ENCODE measurements at regions not wholly inside any gene's neighbourhood (a gene's known extent, or its start where the extent isn't known, plus 50 kb on each side); places are given as distances from the start of the nearest gene placed in this dataset.
"Not testable (repeated sequence)": the region's sequence is repeated elsewhere in the genome, so short reads cannot be mapped to it uniquely, and the experiment has no call there.

DNA sequence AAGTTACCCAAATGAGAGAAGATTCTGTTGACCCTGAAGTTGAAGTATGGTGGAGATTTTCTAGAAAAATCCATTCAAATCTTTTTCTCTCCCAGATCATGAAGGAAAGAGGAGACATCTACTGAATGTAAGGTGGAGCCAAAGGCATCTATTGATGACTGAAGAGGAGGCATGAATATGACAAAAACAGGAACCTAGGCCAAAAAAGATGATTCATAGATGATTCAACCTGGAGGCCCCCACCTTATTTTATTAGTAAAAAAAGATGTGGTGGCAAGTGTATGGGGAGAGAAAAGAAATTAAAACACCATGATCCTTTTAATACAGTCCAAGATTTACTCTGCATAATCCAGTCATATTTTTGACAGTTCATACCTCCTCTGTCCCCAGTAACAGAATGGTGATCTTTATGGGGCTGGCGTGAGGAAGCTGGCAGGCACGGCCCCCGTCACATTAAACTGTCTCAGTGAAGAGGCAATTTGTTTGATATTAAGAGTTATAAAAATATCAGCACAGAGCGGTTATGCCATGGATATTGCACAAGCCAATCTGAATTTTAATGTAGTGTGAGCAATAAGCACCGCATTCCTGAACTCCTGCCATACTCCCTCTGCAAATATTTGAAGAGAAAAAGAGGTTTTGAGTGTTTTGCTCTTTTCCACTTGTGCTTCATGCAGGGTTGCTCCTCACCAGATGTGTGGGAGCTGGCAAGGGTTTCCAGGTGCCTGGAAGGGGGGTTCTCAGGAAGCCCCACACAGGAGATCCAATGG, 94.4 kb downstream of the TRIM43 start:
- not testable (repeated sequence) for DNase-seq

DNA sequence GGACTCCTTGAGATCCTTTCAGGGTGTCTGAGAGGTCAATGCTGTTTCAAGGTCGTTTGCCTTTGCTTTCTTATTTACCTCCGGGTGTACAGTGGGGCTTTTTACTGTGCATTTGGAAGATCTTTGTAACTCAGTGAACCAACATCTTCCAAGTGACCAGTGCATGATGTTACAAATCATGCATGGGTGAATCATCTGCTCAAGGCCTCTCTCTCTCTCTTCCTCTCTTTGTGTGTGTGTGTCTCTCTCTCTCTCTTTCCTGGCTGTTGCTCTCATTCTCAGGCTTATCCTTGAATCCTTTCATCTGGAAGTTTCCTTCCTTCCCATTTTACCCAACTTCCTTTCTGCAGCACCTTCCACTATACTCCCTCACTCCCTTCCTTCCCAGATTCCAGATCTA, 96.1 kb downstream of the TRIM43 start:
- not testable (repeated sequence) for DNase-seq

DNA sequence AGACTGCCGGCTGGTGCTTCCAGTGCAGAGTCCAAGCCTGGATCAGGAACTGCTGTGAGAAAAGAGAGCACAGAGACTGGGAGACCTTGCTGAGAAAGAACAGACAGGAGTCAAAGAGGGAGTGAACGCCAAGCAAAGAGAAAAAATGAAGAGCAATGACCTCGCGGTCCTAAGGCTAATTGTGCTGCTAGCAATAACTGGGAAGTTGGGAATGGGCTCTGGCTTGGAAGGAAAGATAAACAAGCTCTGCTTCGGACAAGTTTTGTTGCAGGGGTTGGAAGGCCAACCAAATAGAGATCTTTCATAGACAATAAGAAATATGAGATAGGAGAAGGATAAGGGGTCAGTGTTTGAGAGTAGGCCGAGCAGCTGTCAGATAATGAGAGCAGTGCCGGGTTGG, 99.4 kb downstream of the TRIM43 start:
- not testable (repeated sequence) for DNase-seq

DNA sequence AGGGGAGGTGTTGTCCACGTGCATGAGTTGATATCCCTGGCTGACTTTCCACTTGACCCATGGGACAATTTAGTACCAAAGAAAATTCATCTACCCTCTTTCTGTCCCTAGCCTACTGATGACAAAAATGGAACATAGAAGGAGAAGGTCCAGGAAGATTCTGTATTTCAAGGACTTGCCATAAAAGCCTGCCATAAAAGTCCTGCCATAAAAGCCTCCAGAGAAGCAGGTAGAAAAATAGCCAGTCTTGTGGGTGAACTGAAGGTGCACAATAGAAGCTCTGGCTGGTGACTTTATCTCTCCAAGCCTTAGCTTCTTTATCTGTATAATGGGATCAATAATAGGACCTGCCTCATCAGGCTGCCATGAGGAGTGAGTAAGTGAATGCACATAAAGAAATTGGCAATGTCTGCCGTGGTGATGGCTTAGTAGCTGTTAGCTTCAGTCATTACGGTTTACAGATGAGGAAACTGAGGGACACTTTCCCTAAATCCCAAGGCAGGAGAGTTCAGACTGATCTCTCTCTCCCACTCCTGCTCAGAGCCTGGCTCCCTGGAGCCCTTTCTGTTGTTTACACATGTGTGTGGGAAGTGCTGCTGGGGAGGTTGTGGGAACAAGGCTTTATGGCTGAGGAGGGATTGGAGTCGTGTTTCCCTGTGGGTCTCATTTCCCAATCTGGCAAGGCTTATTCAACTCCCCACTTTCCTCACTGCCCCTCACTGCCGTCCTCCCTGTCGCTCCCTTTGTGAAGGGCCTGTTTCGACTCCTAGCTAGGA, 101.5 kb downstream of the TRIM43 start:
- DNase-seq: not testable (repeated sequence)

DNA sequence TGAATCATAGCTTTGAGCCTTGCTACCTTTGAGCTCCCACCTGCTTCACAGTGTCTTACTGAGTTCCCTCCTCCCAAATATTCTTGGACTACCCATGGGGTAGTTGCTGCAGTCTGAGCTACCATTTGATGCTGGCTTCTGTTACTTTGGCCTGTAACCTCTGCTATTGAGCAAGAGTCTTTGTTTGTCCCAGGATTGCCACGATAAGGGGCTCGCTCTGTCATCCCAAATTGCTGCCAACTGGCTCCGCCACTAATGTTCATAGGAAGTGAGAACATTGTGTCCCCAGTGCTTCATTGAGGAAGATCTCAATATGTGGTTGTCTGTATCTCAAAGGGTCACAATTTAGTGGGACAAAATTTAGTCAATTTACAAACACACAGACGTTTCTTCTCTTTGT, 103.8 kb downstream of the TRIM43 start:
- no peak for DNase-seq

DNA sequence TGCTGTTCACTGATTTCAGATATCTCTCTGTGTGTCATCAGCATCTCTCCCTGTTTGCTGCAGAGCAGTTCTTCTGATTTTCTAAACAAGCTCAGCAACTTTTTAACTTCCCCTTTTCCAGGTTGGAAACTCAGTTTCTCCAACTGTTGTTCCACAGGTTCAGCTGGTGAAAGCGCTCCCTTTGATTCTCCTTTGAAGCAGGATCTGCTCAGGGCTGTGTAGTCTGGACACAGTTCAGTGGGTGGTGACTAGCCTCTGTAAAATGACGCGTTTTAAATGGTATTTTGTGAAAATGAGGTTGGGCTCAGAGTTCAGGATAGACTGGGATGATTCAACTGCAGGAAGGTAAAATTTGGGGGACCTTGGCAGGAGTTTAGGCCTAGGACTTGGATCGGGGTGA, 106.3 kb downstream of the TRIM43 start:
- no peak for DNase-seq

DNA sequence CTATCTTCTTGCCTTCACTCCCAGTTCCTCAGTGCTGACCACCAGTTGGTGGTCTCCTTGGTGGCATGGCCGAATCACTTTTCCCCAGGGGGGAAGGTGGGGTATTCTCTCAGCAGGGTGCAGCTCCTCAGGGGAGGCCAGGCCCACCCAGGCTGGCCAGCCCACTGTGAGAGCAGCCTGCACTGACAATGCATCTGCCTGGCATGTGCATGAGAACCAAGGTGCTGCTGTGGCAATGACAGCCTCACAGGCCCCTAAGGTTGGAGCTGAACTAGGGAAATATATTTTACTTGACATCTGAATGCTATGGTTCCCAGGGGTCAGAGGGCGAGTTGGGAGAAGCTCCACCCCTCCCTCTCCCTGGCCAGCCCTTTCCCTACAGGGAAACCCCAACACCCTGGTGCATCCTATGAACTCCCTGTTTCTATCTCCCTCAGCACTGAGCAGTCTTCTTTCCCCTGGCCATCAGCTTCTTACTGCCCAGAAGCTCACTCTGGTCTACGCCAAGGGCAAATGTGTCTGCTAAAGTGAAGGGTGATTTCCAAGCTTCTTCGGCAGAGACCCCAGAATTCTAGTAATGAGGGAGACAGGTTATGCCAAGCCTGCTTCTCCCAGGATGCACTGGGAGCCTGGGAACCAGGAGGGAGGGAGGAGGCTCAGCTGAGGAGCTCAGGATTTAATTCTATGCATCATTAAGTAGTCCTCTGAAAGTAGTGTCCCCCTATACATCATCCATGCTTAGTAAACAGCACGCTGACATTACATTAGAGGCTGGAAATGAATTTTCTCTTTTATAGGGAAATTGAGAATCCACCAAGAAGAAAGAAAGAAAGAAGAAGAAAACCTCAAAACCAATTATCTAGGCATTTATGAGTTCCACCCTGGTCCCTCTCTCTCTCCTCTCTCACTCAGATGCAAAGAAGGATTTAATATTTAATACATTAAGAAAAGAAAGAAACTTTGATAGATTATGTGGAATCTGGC, 107.7 kb downstream of the TRIM43 start:
- DNase-seq: not testable (repeated sequence)

DNA sequence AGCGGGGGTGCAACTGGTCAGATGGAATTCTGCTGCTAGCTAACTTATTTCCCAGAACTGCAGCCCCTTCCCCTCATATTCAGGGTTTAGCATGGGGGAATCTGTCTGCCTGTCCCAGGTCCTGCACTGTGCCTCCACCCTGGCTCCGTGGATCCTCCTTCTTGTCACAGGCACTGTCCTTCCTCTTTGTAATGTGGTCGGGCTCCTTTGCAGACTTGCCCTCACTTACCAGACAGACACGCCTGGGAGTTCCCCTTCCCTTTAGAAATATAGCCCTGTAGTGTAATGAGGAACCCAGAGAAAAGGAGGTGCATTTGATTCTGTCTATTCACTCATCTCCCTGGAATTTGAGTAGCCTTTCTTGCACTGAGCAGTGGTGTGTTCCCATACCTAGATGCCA, 108.7 kb downstream of the TRIM43 start:
- peak in 1 of 2 donors; percentile 20 for DNase-seq

DNA sequence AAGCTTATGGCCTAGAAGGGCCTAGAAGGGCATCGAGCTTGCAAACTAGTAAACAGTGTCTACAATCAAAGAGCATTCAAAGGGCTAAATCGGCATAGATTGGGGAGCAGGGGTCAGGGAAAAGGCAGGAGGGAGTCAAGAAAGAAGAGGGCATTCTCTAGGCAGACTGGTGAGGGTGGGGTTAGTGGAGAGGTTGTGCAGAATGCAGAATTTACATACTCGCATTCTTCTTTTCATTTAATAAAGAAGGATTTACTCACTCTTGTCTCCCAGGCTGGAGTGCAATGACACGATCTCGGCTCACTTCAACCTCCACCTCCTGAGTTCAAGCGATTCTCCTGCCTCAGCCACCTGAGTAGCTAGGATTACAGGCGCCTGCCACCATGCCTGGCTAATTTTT, 110.7 kb downstream of the TRIM43 start:
- no peak for DNase-seq

DNA sequence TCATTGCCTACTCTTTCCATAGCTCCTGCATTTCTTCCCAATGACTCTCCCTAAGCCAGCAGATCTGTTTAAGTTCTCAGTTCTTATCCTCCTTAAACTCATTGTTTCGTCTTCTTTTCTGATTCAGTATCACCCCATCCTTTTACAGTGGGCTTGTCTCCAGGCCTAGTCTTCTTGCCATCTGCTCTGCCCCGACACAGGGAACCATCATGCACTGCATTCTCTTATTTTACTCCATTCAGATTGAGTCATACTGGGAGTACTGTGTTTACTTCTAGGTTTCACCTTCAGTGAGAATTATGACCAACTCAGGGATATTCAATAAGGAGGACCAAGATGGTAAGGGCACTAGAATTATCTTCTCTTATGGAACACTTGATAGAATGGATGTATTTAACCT, 115.4 kb downstream of the TRIM43 start:
- DNase-seq: not testable (repeated sequence)

DNA sequence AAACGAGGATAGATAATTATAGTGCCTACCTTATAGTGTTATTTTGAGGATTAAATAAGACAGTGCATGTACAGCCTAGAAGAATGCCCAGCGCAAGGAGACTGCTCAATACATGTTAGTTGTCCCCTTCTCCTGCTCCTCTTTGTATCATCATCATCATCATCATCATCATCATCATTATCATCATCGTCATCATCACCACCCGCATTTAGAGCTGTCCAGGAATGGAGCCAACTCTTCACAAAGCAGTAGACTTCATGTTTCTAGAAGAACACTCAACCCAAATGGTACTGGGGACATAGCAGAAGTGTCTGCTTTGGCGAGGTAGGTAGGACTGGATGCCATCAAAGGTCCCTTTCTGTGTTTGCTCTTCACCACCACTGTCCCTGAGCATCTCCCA, 116.0 kb downstream of the TRIM43 start:
- DNase-seq: no peak

DNA sequence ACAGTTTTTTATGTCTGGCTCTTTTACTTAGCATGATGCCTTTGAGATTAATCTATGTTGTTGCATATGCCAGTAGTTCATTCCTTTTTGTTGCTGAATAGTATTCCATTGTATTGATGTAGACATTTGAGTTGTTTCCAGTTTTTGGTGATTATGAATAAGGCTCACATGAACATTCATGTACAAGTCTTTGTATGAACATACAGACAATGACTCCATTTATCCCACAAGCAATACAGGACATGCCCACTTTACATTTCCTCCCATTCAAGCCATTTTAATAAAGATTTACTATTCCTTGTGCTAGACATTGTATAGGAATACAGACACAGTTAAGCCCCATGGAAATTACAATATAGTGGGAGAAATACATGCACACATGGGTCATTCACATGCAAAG, 118.0 kb downstream of the TRIM43 start:
- DNase-seq: no peak

DNA sequence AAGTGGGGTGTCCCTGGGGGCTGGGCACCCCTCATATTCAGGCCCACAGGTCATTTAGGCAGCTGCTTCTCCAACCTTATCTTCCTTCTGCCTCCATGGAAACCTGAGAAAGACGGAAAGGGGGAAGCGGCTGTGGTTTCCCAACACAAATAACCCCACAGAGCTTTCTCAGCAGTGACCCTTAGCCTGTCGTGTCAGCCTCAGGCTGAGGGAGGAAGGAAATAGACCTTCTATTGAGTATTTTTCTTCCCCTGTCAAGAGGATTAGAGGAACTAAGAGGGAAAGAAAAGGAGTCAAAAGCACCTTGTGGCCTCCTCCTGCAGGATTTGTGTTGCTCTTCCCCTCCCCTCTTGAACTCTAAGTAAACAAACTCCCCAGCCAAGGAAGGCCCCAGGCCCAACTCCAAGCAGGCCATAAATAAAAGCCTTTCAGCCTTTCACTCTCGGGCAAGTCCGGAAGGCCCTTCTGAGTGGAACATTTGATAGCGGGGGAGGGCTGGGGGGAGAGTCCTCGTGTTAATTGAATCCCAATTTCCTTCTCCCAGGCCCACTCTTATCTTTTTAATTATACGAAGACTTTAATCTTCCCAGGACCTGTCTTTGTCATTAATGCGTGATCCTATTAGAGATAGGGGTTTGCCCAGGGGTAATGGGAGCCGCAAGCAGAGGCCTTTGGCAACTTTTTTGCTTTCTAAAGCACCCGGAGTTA, 121.8 kb downstream of the TRIM43 start:
- not testable (repeated sequence) for DNase-seq

DNA sequence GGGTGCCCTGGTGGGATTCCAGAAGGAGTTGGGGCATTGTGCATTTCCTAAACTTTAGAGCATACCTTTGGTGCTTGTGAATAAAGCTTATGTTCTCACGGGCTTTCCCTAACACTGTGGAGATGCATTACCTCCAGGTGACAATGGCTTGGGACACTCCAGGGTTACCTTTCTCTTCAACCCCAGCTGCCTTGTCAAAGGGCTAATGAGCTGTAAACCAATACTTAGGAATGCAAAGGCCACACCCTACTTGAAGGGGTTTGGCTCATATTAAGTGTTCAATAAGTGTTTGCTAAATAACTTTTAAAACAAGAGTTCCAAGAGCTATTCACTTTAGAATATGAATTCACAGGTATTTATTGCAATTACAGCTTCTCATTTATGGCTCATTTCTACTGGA, 122.6 kb downstream of the TRIM43 start:
- DNase-seq: not testable (repeated sequence)

DNA sequence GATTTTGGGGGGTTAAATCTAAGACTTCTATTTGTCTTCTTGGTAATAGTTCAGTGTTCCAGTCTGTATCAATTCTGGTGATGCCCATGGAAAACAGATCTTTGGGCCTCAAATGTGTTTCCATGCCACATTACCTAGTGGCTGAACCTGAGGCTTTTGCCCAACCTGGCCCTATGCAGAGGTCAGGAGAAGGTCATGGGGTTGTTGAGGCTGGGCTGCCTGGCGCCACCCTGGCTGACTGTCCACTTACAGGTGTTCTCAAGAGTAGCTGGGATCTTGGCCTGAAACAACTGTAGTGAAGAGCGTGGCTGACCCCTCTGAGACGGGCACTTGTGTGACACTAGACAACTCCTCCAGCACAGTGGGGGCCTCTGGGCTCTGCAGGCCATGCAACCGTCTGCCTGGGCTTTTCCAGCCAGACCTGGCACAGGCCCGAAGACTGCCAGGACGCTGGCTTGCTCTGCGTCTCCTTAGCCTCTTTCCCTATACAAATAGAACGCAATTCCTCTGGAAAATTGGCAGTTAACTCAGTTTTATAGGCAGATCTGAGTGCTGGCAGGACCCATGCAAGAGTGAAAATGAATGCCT, 127.8 kb downstream of the TRIM43 start:
- DNase-seq: no peak

DNA sequence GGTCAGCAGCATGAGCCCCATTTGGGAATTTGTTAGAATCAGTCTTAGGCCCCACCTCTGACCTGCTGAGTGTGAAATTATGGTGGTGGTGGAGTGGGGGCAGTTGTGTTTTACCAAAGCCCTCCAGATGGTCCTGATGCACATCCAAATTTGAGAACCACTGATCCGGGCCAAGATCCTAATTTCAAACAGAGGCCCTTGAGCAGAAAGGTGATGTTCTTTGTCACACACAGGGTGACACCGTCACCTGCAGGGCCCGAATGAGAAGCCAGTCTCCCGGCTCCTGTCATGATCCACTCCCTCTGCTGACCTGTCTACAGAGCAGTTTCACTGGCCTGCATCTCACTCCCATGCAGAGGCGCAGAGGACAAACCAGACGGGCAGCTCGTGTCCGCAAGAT, 129.9 kb downstream of the TRIM43 start:
- DNase-seq: no peak

DNA sequence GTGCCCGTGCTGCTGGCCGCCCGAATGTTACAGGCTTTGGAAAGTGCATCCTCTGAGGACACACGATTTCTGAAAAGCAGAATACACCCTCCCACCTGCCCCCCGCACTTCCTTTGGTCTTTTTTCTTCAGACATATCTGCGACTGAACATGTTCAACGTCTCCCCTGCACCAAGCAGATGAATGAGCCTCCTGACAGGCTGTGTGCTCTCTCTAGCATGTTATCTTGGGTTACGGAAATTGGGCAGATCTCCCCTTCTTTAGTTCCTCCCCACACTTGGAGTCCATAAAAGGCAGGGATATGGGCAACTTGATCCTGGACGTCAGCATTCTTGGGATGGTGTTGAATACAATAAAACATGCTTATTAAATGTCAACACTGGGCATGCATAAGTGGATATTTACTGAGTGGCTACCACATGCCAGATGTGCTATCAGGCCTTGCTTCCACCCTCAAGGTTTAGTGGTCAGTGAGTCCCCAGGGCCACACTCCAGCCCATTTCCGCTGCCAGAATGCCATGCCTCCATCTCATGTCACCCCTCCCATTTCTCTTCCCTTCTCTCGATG, 130.4 kb downstream of the TRIM43 start:
- no peak for DNase-seq

DNA sequence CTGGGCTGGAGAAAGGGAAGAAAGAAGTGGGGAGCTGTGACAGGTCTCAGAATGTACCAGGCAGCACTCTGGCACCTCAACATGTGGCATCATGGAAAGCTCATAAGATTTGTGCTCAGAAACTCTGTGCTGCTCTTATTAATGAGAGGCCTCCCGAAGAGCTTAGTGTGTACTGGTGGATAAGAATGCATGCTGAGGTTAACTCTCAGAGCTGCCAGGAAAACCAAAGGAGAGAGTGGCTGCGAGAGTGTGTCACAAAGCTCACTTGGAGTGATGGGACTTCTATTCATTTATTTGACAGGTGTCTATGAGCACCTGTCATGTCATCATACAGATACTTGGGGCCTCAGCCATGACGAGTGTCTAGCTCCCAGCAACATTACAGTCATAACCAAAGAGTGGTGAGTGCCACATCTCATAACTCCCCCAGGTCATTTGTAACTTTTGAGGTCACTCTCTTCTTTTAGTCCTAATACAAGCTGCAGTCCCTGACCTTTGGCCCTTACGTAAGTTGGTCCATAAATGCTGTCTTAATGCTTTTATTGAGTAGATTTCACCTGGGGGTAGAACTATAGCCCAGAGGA, 131.9 kb downstream of the TRIM43 start:
- not testable (repeated sequence) for DNase-seq

DNA sequence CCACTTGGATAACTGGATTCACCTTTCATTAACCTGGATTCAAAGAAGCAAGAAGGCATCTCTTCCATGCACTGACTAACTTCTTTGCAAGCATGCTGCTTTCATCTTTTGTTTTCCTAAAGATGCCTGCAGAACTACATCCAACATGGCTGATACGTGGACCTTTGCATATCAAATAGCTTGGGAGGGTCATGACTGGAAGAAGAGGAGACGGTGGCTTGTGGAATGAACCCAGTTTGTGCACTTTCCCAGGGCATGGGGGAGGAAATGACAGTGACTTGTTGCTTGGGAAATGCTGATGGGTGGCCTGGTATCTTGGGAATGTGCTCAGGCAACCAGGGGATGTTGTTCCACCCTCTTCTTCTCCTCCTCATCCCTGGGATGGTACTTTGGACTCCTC, 133.4 kb downstream of the TRIM43 start:
- DNase-seq: not testable (repeated sequence)

DNA sequence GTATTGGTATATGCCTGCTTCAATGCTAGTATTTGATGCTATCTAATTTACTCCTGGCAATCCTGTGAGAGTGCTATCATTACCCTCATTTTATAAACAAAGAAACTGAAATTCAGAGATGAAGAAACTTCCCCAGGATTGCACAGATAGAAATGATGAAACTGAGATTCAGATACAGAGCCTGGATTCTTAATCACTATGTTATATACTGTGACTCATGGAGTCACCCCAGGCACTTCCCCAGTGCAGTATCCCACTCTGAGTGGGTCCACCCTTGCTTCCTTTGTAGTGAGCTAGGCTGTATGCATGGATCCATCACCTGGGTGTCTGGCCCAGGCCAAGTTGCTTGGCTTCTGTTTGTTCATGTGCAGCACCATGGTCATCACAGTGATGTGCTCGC, 133.9 kb downstream of the TRIM43 start:
- not testable (repeated sequence) for DNase-seq

DNA sequence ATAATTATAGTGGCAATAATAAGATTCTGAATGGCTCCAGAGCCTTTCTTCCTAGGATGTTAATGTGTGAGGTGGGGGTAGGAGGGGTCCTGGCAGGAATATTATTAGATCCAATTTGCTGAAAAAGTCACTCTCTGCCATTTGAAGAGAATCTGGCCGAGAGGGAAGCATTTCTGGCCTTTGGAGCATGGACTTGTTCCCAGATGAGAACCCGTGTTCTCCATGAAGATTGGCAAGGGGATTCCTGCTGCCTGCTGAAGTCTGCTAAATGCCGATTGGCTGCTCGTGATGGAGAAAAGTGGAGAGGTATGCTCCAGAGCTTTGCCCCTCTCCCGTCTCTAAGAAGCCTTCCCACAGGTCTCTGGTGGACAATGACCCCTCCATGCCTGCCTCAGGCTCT, 135.6 kb downstream of the TRIM43 start:
- not testable (repeated sequence) for DNase-seq
